Loucy (cell line): ENCODE measurements at regions not wholly inside any gene's neighbourhood (a gene's known extent, or its start where the extent isn't known, plus 50 kb on each side); places are given as distances from the start of the nearest gene placed in this dataset.

Experiments used
- H2AFZ ChIP-seq: fragments of 200-600 bp; sonication (generic); 2 replicates; pipeline ENCODE4 v1.6.0; 2016; ENCODE audit warnings: antibody characterized with exemption, mild to moderate bottlenecking, low read length, moderate library complexity
- H3F3A ChIP-seq: fragments of 200-600 bp; 2 replicates; pipeline ENCODE4 v1.6.0; 2016; ENCODE audit warnings: antibody characterized with exemption, low read depth, mild to moderate bottlenecking
- H3K27me3 ChIP-seq: fragments of 200-600 bp; sonication (generic); 2 replicates; pipeline ENCODE4 v1.6.1; 2014; ENCODE audit warnings: low read length, mild to moderate bottlenecking; ENCODE audit not compliant: insufficient read depth, poor library complexity, severe bottlenecking
- H3K36me3 ChIP-seq: fragments of 200-600 bp; sonication (generic); 2 replicates; pipeline ENCODE4 v1.6.1; 2016; ENCODE audit warnings: low read length; ENCODE audit not compliant: insufficient read depth
- H3K4me1 ChIP-seq: fragments of 200-600 bp; sonication (generic); 2 replicates; pipeline ENCODE4 v1.5.1; 2014; ENCODE audit warnings: low read length, mild to moderate bottlenecking; ENCODE audit not compliant: insufficient read depth, poor library complexity, severe bottlenecking
- H3K4me2 ChIP-seq: fragments of 200-600 bp; sonication (generic); 2 replicates; pipeline ENCODE4 v1.6.0; 2014; ENCODE audit warnings: antibody characterized with exemption, low read length, low read depth, mild to moderate bottlenecking; ENCODE audit not compliant: poor library complexity, severe bottlenecking
- H3K4me3 ChIP-seq: fragments of 200-600 bp; sonication (generic); 2 replicates; pipeline ENCODE4 v1.5.1; 2014; ENCODE audit warnings: low read length, mild to moderate bottlenecking, mixed read lengths; ENCODE audit not compliant: poor library complexity, severe bottlenecking
- H3K79me2 ChIP-seq: fragments of 200-600 bp; sonication (generic); 2 replicates; pipeline ENCODE4 v1.6.1; 2014; ENCODE audit warnings: low read length; ENCODE audit not compliant: insufficient read depth
- H3K9ac ChIP-seq: fragments of 200-600 bp; sonication (generic); 2 replicates; pipeline ENCODE4 v1.6.0; 2014; ENCODE audit warnings: mild to moderate bottlenecking, low read depth, low read length, moderate library complexity; ENCODE audit not compliant: poor library complexity, severe bottlenecking
- H3K9me2 ChIP-seq: fragments of 200-600 bp; sonication (generic); replicated peaks from 2 replicates; pipeline ENCODE4 v1.6.1; 2016; ENCODE audit warnings: low read depth, low read length, mixed read lengths
- H3K9me3 ChIP-seq: fragments of 200-600 bp; sonication (generic); 2 replicates; pipeline ENCODE4 v1.6.1; 2014; ENCODE audit warnings: mild to moderate bottlenecking, antibody characterized with exemption, low read length, low read depth; ENCODE audit not compliant: insufficient read depth
- H4K20me1 ChIP-seq: fragments of 200-600 bp; sonication (generic); 2 replicates; pipeline ENCODE4 v1.6.0; 2014; ENCODE audit warnings: antibody characterized with exemption, low read length, mild to moderate bottlenecking; ENCODE audit not compliant: insufficient read depth, poor library complexity, severe bottlenecking
- EZH2phosphoT487 ChIP-seq: fragments of 200-600 bp; IDR thresholded peaks from 2 replicates; pipeline ENCODE4 v1.6.1; 2018; ENCODE audit warnings: antibody characterized with exemption, mild to moderate bottlenecking, moderate library complexity, borderline replicate concordance
- TF ChIP-seq, protein P1 (sequence below): fragments of 200-600 bp; sonication (generic); conservative IDR thresholded peaks from 2 replicates; pipeline ENCODE4 v1.5.1; 2014; ENCODE audit warnings: mild to moderate bottlenecking, antibody characterized with exemption, low read length

DNA sequence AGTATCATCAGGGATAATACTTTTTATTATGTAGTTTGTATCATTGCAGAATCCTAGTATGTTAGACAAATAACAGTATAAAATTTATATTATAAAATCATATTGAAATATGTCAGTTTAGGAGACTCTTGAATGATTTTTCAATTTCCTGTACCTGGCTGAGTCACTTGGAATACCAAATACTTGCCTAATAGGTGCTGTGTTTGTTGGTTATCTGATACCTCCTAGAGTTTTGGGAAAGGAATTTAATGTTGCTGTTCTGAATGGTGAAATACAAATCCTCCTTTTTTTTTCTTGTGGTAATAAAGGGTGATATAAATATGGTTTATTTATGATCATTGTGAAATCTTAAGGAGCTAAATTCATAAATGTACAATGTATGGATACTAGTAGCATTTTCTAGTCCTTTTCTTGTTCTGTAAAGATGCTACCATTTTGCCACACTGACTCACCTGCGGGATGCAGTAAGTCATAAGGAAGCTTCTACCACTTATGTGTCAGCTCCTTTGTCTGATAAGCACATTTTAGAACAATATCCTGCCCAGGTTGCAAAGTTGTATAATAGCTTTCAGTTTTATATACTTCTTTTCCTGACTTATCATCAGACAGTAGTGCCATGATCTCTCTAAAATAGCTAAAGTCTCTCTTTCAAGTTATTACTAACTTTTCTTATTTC is 465.5 kb downstream of the XIRP2 start:
- Histone ChIP-seq H3K9ac (no peak overlapping the region), H2AFZ (no peak overlapping the region), H3K4me2 (no peak overlapping the region), H4K20me1 (no peaks in the 10 kb centered on the region), H3K9me2 (no peaks in the 10 kb centered on the region), H3F3A (no peaks in the 10 kb centered on the region), H3K27me3 (no peaks in the 10 kb centered on the region), H3K9me3 (no peaks in the 10 kb centered on the region), H3K4me3 (no peak overlapping the region), H3K36me3 (no peaks in the 10 kb centered on the region), H3K79me2 (no peaks in the 10 kb centered on the region), H3K4me1 (no peaks in the 10 kb centered on the region)
- TF ChIP-seq, protein P1, sequence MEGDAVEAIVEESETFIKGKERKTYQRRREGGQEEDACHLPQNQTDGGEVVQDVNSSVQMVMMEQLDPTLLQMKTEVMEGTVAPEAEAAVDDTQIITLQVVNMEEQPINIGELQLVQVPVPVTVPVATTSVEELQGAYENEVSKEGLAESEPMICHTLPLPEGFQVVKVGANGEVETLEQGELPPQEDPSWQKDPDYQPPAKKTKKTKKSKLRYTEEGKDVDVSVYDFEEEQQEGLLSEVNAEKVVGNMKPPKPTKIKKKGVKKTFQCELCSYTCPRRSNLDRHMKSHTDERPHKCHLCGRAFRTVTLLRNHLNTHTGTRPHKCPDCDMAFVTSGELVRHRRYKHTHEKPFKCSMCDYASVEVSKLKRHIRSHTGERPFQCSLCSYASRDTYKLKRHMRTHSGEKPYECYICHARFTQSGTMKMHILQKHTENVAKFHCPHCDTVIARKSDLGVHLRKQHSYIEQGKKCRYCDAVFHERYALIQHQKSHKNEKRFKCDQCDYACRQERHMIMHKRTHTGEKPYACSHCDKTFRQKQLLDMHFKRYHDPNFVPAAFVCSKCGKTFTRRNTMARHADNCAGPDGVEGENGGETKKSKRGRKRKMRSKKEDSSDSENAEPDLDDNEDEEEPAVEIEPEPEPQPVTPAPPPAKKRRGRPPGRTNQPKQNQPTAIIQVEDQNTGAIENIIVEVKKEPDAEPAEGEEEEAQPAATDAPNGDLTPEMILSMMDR = no peak
- no peak for TF ChIP-seq EZH2phosphoT487

DNA sequence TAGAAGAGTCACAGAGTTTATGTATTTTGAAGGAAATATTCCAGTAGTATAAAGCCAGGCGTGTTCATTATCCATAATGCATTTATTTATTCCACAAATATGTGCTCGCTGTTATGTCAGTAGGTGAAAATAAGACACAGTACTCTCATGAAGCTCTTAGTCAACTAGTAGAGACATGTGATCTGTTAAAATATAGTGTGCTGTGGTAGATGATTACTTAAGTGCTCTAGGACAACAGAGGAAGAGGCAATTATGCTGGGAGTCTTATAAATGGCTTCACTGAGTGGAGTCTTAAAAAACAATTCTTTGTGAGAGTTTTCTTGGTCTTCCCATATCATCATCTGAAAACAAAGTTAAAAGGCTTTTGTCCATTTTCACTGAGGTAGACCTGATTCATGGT is 457.3 kb downstream of the XIRP2 start:
- Histone ChIP-seq H3K79me2 (no peaks in the 10 kb centered on the region), H3F3A (no peaks in the 10 kb centered on the region), H3K36me3 (no peaks in the 10 kb centered on the region), H3K9ac (no peak overlapping the region), H3K4me3 (no peak overlapping the region), H3K4me2 (no peak overlapping the region), H3K4me1 (no peaks in the 10 kb centered on the region), H3K9me3 (no peaks in the 10 kb centered on the region), H3K27me3 (no peaks in the 10 kb centered on the region), H3K9me2 (no peaks in the 10 kb centered on the region), H4K20me1 (no peaks in the 10 kb centered on the region), H2AFZ (no peak overlapping the region)
- TF ChIP-seq, protein P1 = no peak
- no peak for TF ChIP-seq EZH2phosphoT487

DNA sequence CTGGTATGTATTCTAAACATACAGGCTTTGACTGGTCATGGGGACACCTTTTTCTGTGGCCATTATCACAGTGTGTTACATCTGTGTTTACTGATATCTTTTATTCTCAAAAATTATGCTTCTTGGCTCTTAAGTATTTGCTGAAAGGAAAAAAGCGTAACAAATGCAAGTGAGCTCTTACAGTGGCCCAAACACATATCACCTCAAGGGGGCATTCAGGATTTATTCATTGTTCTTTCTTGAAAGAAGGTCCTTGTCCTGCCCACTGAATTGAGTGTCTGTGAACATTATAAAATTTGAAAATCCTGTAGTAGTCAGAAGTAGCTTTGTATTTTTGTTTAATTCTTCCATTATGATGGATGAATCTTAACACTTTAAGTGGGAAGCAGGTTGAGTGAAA is 454.5 kb downstream of the XIRP2 start:
- Histone ChIP-seq H3K9me2 (no peaks in the 10 kb centered on the region), H3K4me1 (no peaks in the 10 kb centered on the region), H3K9me3 (no peaks in the 10 kb centered on the region), H3F3A (no peaks in the 10 kb centered on the region), H3K4me2 (no peak overlapping the region), H3K27me3 (no peaks in the 10 kb centered on the region), H3K79me2 (no peaks in the 10 kb centered on the region), H3K36me3 (no peaks in the 10 kb centered on the region), H2AFZ (no peak overlapping the region), H3K4me3 (no peak overlapping the region), H4K20me1 (no peaks in the 10 kb centered on the region), H3K9ac (no peak overlapping the region)
- TF ChIP-seq EZH2phosphoT487 = no peak
- TF ChIP-seq, protein P1 = peak; percentile 43
